NCI-H524 (cell line): ENCODE measurements at regions not wholly inside any gene's neighbourhood (a gene's known extent, or its start where the extent isn't known, plus 50 kb on each side); places are given as distances from the start of the nearest gene placed in this dataset.

ENCODE experiments used
- DNase-seq, 2 experiments: peaks; one replicate each; lab custom pipeline; 2025; lab: John Stamatoyannopoulos, UW

DNA sequence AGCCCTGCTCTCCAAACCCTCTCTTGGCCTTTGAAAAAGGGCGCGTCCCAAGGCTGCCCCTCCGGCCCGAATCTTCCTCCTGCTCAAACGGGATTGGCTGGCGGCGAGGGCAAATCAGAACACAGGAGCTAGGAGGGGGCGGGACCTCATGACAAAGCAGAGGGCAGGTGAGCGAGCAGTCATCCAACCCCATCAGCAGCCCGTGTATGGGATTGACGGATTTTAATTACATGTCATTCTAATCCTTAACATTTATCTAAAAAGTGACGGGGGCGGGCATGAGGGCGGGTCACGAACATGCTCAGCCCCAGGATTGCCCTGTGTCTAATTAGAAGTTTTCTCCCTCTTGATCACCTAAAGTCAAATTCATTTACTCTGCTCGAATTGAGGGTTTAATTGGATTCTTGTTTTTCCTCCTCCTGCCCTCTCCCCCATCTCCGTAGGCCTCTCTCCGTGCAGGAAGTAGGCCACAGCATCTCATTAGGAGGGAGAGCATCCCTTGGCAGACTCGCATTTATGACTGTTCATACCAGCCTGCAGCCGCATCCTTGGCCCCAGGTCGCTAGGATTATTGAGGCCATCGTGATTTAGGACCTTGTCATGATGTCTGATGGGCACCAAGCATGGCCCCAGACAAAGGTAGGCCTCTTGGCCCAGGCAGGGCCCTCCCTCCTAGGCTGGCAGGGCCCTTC is 147.1 kb downstream of the CHST1 start:
- no peak for DNase-seq

DNA sequence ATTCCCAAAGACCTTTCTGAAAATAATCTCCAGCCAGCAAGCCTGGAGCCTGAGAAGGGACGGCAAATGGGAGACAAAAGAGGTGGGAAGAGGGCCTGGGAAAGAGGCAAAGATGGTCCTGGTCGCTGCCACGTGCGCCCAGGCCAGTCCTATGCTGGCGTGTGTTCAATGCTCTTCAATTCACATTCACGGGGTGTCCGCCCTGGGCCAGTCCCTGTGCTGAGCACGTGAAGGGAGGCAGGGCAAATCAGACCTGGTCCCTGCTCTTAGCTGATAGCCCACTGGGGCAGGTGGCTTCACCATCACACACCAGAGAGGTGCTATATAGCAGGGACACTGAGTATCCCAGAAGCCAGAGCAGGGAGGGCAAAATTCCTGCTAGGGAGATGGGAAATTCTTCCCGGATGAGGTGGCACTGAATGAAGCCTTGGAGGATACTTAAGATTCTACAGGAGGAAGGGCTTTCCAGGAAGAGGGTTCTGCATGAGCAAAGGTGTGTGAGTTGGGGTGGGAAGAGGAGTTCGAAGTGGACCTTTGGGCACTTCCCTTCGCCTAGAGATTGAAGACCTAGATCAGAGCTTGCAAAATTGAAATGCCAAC is 148.2 kb downstream of the CHST1 start:
- DNase-seq, result no peak

DNA sequence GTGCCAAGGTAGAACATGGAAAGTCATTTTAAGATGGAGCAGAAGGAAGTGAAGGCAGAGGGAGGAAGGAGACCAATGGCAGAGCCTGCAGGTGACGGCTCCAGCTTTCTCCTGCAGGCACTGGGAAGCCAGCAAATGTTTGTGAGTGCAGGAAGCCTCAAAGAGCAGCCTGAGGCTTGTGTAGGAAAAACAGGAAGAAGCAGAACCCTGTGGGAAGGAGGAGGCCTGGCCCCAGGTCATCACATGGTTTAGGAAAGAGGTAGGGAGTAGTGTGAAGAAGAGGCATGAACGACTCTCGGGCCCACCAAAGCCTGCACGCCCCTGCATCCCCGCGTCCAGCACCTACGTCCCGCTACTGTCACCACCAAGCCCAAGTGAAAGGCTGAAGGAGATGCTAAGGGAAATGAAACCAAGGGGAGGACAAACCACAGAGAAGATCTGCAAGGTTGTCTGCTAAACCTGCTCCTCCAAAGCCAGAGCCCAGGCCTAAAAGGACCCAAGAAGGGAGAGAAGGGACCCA is 151.5 kb downstream of the CHST1 start:
- DNase-seq, result no peak

DNA sequence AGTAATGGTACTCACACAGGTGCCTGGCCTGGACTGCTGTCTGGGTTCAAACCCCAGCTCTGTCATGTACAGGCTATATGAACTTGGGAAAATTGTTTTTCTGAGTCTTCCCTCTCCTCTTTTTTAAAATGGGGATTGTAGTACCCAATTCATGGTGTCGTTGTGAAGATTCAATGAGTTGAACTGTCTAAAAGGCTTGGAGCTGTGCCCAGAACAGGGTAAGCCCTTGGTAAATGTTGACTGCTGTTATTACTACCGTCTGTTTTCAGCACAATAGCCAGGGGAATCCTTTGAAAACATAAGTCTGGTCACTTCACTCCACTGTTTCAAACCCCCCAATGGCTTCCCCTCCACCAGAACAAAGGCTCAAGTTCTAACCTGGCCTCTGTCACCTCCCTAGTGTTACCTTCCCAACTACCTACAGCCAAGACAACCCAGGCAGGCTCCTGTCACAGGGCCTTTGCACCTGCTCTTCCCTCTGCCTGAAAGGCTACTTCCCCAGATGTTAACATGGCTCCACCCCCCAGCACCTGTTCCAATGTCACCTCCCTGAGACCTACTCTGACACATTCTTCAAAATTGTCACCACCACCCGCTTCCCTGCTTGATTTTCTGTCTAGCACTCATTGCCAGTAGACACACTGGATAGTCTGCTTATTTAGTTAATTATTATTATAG is 152.8 kb downstream of the CHST1 start:
- peak in 1 of 2 experiments; percentile 18 for DNase-seq

DNA sequence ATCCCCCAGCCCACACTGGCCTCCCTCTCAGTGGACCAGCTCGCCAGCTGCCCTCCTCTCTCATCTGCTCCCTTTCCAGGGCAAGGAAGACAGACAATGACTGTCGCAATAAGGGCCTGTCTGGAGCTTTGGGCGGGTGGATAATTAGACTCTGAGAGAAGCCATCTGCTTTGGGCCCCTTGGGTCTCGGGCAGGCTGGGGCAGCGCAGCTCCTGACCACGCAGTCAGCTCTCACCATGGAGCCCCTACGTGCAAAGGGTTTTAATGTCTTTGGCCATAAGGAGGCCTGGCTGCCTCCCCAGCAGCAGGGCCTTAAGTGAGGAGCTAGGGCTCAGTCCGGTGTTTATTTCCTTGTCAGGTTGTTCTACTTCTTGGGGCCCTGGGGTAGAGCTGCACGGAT is 153.9 kb downstream of the CHST1 start:
- peak; percentile 90 to 91 for DNase-seq

DNA sequence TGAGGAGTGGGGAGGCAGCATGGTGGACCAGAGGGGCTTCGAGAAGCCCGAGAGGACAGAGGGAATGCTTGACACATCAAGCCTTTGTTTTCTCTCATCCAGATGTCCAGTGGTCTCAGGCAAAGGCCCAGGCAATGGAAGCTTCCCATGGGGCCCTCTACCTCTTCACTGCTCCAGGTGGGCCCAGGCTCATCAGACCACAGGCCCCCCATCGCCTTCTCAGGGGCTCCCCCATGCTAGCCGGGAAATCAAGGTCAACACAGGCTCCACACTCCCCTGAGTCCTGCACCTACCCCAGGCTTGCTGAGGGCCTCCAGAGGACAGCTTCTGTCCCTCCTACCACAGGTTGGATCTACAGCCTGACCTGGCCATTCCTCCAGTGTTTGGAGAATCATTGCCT is 157.5 kb downstream of the CHST1 start:
- DNase-seq, result no peak

DNA sequence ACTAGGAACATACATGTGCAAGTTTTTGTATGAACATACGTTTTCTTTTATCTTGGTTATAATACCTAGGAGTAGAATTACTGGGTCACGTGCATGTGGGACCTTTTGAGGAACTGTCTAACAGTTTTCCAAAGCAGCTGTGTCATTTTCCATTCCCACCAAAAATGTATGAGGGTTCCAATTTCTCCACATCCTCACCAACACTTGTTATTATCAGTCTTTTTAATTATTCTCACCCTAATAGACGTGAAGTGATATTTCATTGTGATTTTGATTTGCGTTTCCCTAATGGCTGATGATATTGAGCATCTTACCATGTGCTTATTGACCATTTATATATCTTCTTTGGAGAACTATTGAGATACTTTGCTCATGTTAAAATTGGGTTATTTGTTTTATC is 162.1 kb downstream of the CHST1 start:
- DNase-seq, result no peak

DNA sequence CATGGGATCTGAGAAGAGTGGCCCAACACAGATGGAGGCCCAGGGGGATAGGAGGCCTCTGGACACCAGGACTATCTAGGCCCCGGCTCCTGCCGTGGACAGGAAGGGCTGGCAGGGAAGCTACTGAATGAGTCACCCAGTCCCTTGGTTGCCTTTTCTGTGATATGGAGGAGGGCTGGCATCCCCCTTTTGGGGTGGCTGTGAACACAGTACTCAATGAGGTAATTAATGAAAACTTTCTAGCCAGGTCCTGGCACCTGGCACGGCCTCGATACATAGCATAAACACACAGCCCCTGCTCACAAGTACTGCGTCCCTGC is 163.2 kb downstream of the CHST1 start:
- no peak for DNase-seq

DNA sequence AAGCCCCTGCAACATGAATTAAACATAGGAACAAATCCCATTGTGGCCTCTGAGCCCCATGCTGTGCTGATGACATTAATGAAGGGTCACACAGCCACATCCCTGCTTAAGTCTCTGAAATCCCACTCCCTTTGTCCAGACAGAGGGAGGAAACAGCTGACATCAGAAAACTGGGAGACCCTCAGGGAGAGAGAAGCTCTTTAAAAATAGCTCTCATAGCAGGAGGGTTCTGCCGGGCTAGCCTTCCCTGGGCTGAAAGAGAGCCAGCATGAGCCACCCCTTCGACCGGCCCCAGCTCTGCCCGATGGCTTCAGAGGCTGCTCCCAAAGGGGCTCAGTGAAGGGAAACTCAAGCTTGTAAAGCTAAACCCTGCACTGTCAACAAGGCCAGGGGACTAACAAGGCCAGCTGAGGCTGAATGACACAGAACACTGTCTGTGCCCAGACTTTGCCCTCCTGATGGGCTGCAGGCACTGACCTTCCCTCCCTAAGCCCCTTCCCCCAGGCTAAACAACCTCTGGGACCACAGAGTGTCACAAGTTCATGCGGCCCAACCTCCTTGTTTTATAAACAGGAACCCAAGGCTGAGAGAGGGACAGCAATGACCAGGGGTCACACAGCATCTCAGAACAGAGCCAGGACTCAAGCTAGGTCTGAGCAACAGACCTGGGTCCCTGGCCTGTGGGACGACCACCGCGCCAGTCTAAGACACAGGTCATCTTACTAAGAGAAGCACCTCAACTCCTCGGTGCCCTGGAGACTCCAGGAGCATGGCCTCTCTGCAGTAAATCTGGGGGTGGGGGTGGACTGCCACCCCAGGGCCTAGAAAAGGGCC is 163.8 kb downstream of the CHST1 start:
- no peak for DNase-seq

DNA sequence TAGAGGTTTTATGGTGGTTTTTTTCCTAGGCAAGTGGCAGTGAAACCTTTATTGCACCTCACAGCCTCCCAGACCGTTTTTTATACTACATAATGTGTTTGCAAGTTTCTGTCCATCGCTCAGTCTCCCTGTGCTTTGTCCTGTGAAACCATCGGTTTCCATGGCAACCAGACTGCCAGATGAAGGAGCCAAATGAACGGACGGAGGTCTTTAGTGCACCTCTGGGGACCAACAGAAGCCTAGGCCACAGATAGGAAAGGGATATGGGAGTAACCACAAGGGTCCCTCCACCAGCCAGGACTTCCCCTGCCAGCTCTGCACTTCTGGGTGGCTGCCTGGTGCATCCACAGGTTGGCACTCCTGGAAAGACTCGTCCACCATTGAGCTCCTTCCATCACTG is 165.0 kb downstream of the CHST1 start:
- peak in 1 of 2 experiments; percentile 24 for DNase-seq

DNA sequence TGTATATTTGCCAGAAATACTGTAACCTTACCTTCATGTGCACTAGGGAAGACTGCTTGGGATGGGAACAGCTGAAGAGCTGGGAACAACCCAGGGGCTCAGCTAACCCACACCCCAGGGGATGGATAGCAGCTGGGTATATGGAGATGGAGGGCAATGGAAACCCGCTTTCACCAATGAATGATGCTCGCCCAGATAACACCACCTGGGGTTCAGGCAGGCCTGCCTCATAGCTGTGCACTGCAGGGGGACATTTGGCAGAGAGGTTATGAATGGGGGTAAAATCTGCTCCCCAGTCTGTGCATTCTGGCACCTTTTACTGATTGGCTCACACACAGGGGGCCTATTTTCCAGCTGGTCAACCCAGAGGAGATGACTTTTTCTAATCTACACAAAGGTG is 170.7 kb downstream of the CHST1 start:
- DNase-seq, result no peak

DNA sequence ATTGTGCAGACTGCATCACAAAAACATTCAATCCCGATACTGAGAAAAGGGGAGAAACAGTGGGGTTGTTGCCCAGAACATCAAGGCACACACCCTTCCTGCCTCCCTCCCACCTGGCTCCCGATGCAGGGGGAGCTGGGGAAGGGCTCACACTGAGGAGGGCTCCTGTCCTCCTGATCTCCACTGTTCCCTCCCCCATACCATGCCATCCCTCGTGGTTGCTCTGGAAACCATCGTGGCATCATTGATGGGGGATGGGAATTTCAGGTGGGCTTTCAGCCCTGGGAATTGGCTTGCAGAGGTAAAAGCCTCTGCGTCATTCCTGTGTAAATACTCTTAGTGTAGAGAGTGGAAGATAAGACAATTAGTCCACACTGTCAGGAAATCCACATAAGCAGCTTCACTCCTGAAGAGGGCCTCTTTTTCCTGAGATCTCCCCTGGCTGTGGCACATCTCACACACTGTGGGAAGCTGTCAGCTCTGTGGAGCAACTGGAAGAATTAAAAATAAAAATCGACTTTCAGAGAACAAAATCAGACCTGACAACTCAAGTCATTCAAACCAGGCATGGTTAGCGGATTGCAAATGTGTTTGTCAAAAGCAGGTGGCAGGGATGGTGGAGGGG is 176.0 kb downstream of the CHST1 start:
- no peak for DNase-seq

DNA sequence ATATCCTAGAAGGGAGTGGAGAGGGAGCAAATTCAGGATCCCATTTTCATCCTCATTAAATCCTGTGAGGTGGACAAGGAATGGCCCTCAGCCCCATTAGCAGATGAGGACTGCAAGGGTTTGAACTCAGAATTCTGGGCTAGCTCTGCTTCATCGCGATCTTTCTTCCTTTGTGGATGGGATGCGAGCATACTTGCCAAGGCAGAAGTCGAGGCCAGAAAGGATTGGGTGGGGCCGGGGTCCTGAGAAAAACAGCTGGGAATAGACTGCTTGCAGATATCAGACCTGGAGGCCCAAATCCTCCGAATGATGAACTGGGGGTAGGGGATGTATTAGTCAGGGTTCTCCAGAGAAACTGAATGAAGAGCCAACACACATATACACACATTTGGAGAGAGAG is 179.0 kb downstream of the CHST1 start:
- no peak for DNase-seq

DNA sequence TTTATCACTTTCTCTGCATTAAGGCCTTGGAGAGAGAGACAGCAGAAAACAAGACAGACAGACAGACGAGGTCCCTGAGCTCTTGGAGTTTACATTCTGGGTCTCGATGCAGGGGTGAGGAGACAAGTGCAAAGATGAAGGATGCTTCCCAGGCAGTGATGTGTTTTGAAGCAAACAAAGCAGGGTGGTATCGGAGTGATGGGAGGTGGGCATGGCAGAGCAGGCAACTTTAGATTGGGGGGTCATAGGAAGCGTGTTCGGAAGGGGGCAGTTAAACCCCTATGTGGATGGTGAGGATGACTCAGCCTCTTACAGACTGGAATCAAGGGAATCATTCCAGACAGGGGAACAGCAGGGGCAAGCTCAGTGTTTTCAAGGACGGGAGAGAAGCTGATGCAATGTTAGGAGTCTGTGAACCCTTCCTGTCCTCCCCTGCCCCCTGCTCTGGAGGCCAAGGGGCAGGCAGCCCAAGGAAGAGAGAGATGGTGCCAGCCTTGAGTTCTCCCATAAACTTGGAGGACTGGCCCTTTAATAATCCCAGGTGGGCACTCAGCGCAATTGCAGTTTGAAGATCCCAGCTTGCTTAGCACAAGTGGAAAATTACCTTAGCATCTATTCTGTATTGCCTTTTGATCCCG is 180.2 kb downstream of the CHST1 start:
- peak; percentile 17 to 47 for DNase-seq

DNA sequence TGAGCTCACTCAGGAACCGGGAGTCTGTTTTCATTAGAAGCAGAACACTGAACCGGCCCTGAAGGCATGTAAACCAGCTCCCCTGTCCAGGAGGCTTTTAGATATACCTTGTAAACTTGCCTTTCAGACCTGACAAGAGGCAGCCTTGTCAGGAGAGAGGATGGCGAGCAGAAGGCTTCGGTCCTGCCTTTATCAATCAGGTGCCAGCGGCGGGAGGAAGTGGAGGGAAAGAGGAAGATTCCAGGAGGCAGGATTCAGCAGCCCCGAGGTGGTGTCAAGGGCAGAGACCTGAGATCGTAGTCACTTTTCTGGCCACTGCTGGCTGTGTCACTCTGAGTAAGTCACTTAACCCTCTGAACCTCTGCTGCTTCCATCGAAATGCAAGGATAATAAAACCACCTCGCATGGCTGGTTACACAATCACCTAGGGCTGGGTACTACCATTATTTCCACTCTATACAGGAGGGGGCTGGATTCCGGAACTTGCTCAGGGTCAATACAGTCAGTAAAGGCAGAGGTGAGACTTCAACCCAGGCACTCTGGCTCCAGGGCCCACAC is 181.0 kb downstream of the CHST1 start:
- DNase-seq, result no peak

DNA sequence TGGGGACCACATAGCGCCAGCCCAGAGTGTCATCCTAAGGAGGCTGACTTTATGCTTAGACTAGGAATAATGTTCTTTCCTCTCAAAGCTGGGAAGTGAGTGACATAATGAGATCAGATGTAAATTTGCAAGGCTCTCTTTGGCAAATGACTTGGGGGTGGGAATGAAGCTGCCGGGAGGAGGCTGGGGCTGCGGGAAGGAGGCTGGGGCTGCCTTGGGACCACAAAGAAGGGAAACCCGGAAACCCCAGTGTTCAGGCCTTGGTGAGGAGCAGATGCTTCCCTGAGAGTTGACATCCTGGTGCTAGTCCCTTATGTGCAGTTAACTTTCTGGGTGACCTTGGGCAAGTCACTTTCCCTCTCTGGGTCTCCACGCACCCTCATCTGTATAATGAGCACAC is 182.0 kb downstream of the CHST1 start:
- DNase-seq, result no peak

DNA sequence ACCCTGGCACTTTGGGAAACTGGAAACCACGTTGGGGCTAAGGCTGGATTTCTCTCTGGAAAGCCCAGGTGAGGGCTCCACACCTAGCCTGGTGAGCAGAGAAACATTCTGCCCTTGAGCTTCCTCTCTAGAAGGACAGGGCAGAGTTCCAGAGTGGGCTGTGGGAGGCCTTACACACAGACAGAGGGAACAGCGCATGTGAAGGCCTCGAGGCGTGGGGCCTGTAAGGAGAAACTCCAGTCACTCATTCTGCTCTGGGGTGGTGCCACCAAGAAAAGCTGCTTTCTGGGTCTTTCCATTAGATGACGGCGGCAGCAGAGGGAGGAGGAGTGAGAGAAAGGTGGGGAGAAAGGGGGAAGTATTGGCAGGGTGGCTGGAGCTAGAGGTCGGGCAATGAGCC is 183.1 kb downstream of the CHST1 start:
- no peak for DNase-seq

DNA sequence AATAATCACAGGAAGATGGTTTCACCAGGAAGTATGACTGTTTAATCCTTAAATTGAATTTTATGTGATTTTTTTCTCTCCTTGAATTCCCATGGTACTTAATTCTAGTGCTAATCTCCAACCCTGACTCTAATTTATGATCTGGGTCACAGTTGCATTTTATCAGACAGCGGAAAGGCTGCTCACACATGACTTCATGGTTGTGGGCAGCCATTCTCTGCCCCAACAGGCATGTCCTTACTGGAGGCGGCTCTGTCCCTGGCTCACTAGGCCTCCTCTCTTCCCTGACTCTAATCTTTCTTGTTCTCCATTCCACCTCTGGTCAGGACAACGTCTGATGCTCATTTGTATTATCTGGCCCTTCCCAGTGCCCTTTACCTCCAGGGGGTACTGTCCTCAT is 184.4 kb downstream of the CHST1 start:
- DNase-seq, result peak in 1 of 2 experiments; percentile 54

DNA sequence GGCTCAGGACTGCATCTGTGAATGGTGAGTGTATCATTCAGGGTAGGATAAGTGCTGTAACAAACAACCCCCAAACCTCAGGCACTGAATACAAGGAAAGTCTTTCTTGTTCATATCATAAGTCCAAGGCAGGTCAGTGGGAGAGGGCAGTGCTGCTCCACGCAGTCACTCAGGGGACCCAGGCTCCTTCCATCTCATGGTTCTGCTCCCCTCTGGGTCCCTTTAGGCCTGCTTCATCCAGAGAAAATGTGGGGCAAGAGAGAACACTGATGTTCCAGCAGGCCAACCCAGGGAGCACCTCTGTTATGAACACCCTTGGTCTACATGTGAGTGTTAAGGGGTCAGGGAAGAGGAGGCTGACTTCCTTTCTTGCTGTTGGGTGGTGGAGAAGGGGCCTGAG is 187.8 kb downstream of the CHST1 start:
- DNase-seq, result no peak

DNA sequence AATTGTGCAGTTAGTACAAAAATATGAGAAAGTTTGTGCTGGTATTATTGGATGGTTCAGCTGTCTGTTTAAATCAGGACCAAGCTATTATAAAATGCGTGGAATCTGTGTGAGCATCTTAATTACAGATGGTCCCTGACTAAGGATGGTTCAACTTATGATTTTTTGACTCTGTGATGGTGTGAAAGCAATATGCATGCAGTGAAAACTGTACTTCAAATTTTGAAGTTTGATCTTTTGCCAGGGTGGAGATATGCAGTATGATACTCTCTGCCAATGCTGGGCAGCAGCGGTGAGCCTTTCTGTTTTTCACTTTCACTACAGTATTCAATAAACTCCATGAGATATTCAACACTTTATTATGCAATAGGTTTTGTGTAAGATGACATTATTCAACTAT is 189.3 kb downstream of the CHST1 start:
- DNase-seq, result no peak

DNA sequence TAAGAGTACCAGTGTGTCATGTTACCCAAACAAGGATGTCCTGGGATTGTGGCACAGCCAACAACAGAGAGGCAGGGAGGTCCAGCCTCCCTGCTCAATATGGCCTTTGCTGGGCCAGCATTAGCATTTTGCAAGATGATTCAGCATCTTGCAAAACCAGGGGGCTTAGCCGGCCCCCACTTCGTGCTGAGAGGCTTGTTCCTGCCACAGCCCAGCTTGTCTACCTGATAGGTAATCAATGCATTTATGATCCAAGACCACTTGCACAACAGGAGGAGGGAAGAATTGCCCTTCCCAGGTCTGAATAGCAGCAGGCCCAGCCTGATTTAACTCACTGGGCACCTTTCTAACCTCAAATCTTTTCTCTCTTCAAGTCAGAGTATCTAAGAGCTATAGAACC is 189.0 kb upstream of the SYT13 start:
- DNase-seq, result no peak
